ENCODE measurements at regions not wholly inside any gene's neighbourhood (a gene's known extent, or its start where the extent isn't known, plus 50 kb on each side); places are given as distances from the start of the nearest gene placed in this dataset.

GRCh38 chr14:25680934-25681333 lies 631.0 kb upstream of the STXBP6 start:
- TF ChIP-seq, protein P1, sequence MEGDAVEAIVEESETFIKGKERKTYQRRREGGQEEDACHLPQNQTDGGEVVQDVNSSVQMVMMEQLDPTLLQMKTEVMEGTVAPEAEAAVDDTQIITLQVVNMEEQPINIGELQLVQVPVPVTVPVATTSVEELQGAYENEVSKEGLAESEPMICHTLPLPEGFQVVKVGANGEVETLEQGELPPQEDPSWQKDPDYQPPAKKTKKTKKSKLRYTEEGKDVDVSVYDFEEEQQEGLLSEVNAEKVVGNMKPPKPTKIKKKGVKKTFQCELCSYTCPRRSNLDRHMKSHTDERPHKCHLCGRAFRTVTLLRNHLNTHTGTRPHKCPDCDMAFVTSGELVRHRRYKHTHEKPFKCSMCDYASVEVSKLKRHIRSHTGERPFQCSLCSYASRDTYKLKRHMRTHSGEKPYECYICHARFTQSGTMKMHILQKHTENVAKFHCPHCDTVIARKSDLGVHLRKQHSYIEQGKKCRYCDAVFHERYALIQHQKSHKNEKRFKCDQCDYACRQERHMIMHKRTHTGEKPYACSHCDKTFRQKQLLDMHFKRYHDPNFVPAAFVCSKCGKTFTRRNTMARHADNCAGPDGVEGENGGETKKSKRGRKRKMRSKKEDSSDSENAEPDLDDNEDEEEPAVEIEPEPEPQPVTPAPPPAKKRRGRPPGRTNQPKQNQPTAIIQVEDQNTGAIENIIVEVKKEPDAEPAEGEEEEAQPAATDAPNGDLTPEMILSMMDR (conservative IDR thresholded peaks at IDR 0.05 in 1 of 2, IDR thresholded peaks at IDR 0.05 in 1 of 2; ENCODE audit: low read depth in 1 of 2, low read length in 2 of 2): no peak
- TF ChIP-seq EZH2 (IDR thresholded peaks at IDR 0.05; ENCODE audit: low read length, missing control alignments): no peak

All from fibroblast of lung (primary cell).